ENCODE measurements at regions not wholly inside any gene's neighbourhood (a gene's known extent, or its start where the extent isn't known, plus 50 kb on each side); places are given as distances from the start of the nearest gene placed in this dataset.

GRCh38 chr2:238724728-238725127 is 123.2 kb upstream of the TWIST2 start:
- Histone ChIP-seq H3K9me3 (ENCODE audit: control extremely low read depth in 1 of 3, control insufficient read depth in 2 of 3, insufficient read depth in 1 of 3, low read length in 2 of 3) (peaks cover 0 to 24% (median 0%) of the 10 kb centered on the region in 3 donors), H3K4me2 (replicated peaks; ENCODE audit: low read depth, low read length, poor library complexity, severe bottlenecking) (no peak overlapping the region), H3K9ac (ENCODE audit: low read length) (no peak overlapping the region), H3K27ac (ENCODE audit: low read length in 2 of 2) (no peak overlapping the region), H2AFZ (ENCODE audit: insufficient read depth, low read depth, low read length, poor library complexity, severe bottlenecking) (no peak overlapping the region), H3K27me3 (replicated peaks in 1 of 4; ENCODE audit: control extremely low read depth in 1 of 4, control insufficient read depth in 3 of 4, insufficient read depth in 4 of 4, low read length in 3 of 4) (peaks cover 0 to 2% (median 0%) of the 10 kb centered on the region in 4 experiments), H4K20me1 (ENCODE audit: control insufficient read depth, insufficient read depth, low read length, poor library complexity, severe bottlenecking) (no peaks in the 10 kb centered on the region), H3K79me2 (ENCODE audit: control insufficient read depth, insufficient read depth, low read length) (no peaks in the 10 kb centered on the region), H3K36me3 (replicated peaks in 1 of 2; ENCODE audit: control extremely low read depth in 1 of 2, control insufficient read depth in 1 of 2, extremely low read depth in 1 of 2, insufficient read depth in 2 of 2, low read length in 1 of 2) (no peaks in the 10 kb centered on the region), H3K4me1 (ENCODE audit: control insufficient read depth in 2 of 2, insufficient read depth in 2 of 2, low read length in 2 of 2) (no peaks in the 10 kb centered on the region), H3K4me3 (ENCODE audit: control extremely low read depth in 1 of 5, extremely low read depth in 1 of 5, insufficient read depth in 1 of 5, low read depth in 2 of 5, low read length in 4 of 5) (no peak overlapping the region)
- POLR2A ChIA-PET: no interaction called here
- DNase-seq (no peak), ATAC-seq (ENCODE audit: low read depth) (no peak)
- no peak for TF ChIP-seq EZH2 (IDR thresholded peaks at IDR 0.05; ENCODE audit: borderline replicate concordance, insufficient read depth, low read depth, low read length, poor library complexity, severe bottlenecking)
- TF ChIP-seq, protein P1, sequence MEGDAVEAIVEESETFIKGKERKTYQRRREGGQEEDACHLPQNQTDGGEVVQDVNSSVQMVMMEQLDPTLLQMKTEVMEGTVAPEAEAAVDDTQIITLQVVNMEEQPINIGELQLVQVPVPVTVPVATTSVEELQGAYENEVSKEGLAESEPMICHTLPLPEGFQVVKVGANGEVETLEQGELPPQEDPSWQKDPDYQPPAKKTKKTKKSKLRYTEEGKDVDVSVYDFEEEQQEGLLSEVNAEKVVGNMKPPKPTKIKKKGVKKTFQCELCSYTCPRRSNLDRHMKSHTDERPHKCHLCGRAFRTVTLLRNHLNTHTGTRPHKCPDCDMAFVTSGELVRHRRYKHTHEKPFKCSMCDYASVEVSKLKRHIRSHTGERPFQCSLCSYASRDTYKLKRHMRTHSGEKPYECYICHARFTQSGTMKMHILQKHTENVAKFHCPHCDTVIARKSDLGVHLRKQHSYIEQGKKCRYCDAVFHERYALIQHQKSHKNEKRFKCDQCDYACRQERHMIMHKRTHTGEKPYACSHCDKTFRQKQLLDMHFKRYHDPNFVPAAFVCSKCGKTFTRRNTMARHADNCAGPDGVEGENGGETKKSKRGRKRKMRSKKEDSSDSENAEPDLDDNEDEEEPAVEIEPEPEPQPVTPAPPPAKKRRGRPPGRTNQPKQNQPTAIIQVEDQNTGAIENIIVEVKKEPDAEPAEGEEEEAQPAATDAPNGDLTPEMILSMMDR (IDR thresholded peaks at IDR 0.05): no peak
- WGBS (ENCODE audit: insufficient coverage): 90% methylated on average over 8 of the region's 8 CpGs
- H3K4me1 Mint-ChIP-seq: no peaks in the 10 kb centered on the region
- H3K27me3 Mint-ChIP-seq: no peaks in the 10 kb centered on the region
- no peak overlapping the region for H3K4me3 Mint-ChIP-seq
- H3K9me3 Mint-ChIP-seq (ENCODE audit: insufficient read depth): peaks cover 2% of the 10 kb centered on the region
- CTCF ChIA-PET: no interaction called here
- H3K27ac Mint-ChIP-seq: no peak overlapping the region
- intact Hi-C loops (cut with micrococcal nuclease): no loop called here

GRCh38 chr2:238725298-238725697 is 122.6 kb upstream of the TWIST2 start:
- H4K20me1 ChIP-seq (ENCODE audit: control insufficient read depth, insufficient read depth, low read length, poor library complexity, severe bottlenecking): no peaks in the 10 kb centered on the region
- no peak overlapping the region for H3K4me2 ChIP-seq (replicated peaks; ENCODE audit: low read depth, low read length, poor library complexity, severe bottlenecking)
- no peak for TF ChIP-seq EZH2 (IDR thresholded peaks at IDR 0.05; ENCODE audit: borderline replicate concordance, insufficient read depth, low read depth, low read length, poor library complexity, severe bottlenecking)
- TF ChIP-seq, protein P1 (IDR thresholded peaks at IDR 0.05): no peak
- H2AFZ ChIP-seq (ENCODE audit: insufficient read depth, low read depth, low read length, poor library complexity, severe bottlenecking): no peak overlapping the region
- H3K36me3 ChIP-seq (replicated peaks in 1 of 2; ENCODE audit: control extremely low read depth in 1 of 2, control insufficient read depth in 1 of 2, extremely low read depth in 1 of 2, insufficient read depth in 2 of 2, low read length in 1 of 2): no peaks in the 10 kb centered on the region
- H3K27ac ChIP-seq (ENCODE audit: low read length in 2 of 2): no peak overlapping the region
- ChIA-PET CTCF (no interaction called here), POLR2A (no interaction called here)
- intact Hi-C loops (cut with micrococcal nuclease): no loop called here
- H3K79me2 ChIP-seq (ENCODE audit: control insufficient read depth, insufficient read depth, low read length): no peaks in the 10 kb centered on the region
- no peak overlapping the region for H3K4me3 ChIP-seq (ENCODE audit: control extremely low read depth in 1 of 5, extremely low read depth in 1 of 5, insufficient read depth in 1 of 5, low read depth in 2 of 5, low read length in 4 of 5)
- Mint-ChIP-seq H3K9me3 (ENCODE audit: insufficient read depth) (peaks cover 2% of the 10 kb centered on the region), H3K4me3 (no peak overlapping the region), H3K27ac (no peak overlapping the region), H3K4me1 (no peaks in the 10 kb centered on the region), H3K27me3 (no peaks in the 10 kb centered on the region)
- peaks cover 0 to 23% (median 0%) of the 10 kb centered on the region in 3 donors for H3K9me3 ChIP-seq (ENCODE audit: control extremely low read depth in 1 of 3, control insufficient read depth in 2 of 3, insufficient read depth in 1 of 3, low read length in 2 of 3)
- H3K9ac ChIP-seq (ENCODE audit: low read length): no peak overlapping the region
- H3K4me1 ChIP-seq (ENCODE audit: control insufficient read depth in 2 of 2, insufficient read depth in 2 of 2, low read length in 2 of 2): no peaks in the 10 kb centered on the region
- peaks cover 0 to 2% (median 0%) of the 10 kb centered on the region in 4 experiments for H3K27me3 ChIP-seq (replicated peaks in 1 of 4; ENCODE audit: control extremely low read depth in 1 of 4, control insufficient read depth in 3 of 4, insufficient read depth in 4 of 4, low read length in 3 of 4)
- WGBS (ENCODE audit: insufficient coverage): 80% methylated on average over 4 of the region's 4 CpGs
- ATAC-seq (ENCODE audit: low read depth) (no peak), DNase-seq (no peak)

Data from B cell (primary cell).